ENCODE measurements at regions not wholly inside any gene's neighbourhood (a gene's known extent, or its start where the extent isn't known, plus 50 kb on each side); places are given as distances from the start of the nearest gene placed in this dataset.

- TF ChIP-seq POLR2A (IDR thresholded peaks at IDR 0.05) (no peak), CTCF (IDR thresholded peaks at IDR 0.05) (no peak)
These were observed 1157.1 kb downstream of the BCL11B start for GRCh38 chr14:98114946-98115345.
